NT2/D1 (cell line): ENCODE measurements at regions not wholly inside any gene's neighbourhood (a gene's known extent, or its start where the extent isn't known, plus 50 kb on each side); places are given as distances from the start of the nearest gene placed in this dataset.

ENCODE experiments used
- DNase-seq: peaks from one replicate; pipeline ENCODE4 v3.0.0-alpha.2; 2011; ENCODE audit warnings: low read depth, low spot score
- H3K27me3 ChIP-seq: 2 replicates; pipeline ENCODE4 v1.6.0; 2011; ENCODE audit warnings: mild to moderate bottlenecking; ENCODE audit not compliant: insufficient read length, insufficient read depth
- H3K36me3 ChIP-seq: 2 replicates; pipeline ENCODE4 v1.6.1; 2011; ENCODE audit warnings: mild to moderate bottlenecking, low read length, mixed read lengths; ENCODE audit not compliant: insufficient read depth, insufficient read length
- H3K4me1 ChIP-seq: 2 replicates; pipeline ENCODE4 v1.5.1; 2011; ENCODE audit not compliant: insufficient read depth, insufficient read length
- H3K4me3 ChIP-seq: 2 replicates; pipeline ENCODE4 v1.5.1; 2011; ENCODE audit warnings: low read depth; ENCODE audit not compliant: insufficient read length
- H3K9ac ChIP-seq: 2 replicates; pipeline ENCODE4 v1.6.0; 2011; ENCODE audit warnings: low read depth; ENCODE audit not compliant: insufficient read length
- H3K9me3 ChIP-seq: 2 replicates; pipeline ENCODE4 v1.5.1; 2011; ENCODE audit warnings: mild to moderate bottlenecking, low read length; ENCODE audit not compliant: insufficient read depth
- SUZ12 ChIP-seq: IDR thresholded peaks from 2 replicates; pipeline ENCODE4 v1.6.1; 2011; ENCODE audit not compliant: insufficient read length, insufficient read depth; ENCODE audit errors: extremely low read depth
- YY1 ChIP-seq: IDR thresholded peaks from 2 replicates; pipeline ENCODE4 v1.6.1; 2011; ENCODE audit not compliant: insufficient read length, insufficient read depth
- ZNF274 ChIP-seq: IDR thresholded peaks from 2 replicates; pipeline ENCODE4 v1.6.1; 2011; ENCODE audit warnings: mild to moderate bottlenecking, low read depth, low read length

- TF ChIP-seq YY1 (no peak), SUZ12 (no peak), ZNF274 (no peak)
- Histone ChIP-seq H3K4me3 (no peak overlapping the region), H3K9me3 (no peaks in the 10 kb centered on the region), H3K4me1 (no peaks in the 10 kb centered on the region), H3K9ac (no peak overlapping the region), H3K36me3 (no peaks in the 10 kb centered on the region), H3K27me3 (no peaks in the 10 kb centered on the region)
- no peak for DNase-seq
Measured at GRCh38 chr10:62618576-62619412, 185.7 kb upstream of the ADO start.

DNA sequence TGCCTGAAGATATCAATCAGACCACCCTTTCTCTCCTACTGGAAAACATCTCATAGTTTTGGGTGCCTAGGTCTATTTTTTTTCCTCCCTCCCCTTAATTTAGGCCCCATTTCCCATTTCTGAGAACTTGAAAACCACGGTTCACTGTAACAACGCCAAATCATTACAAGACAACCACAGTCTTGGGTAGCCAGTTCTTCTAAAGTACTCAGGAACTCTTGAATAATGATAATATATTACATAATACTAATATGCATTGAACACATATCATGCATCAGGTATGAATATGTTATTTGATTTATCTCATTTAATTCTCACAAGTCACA, 185.1 kb upstream of the ADO start:
- Histone ChIP-seq H3K4me3 (no peak overlapping the region), H3K27me3 (no peaks in the 10 kb centered on the region), H3K9ac (no peak overlapping the region), H3K36me3 (no peaks in the 10 kb centered on the region), H3K4me1 (no peaks in the 10 kb centered on the region), H3K9me3 (no peaks in the 10 kb centered on the region)
- TF ChIP-seq ZNF274 (no peak), YY1 (no peak), SUZ12 (no peak)
- no peak for DNase-seq

DNA sequence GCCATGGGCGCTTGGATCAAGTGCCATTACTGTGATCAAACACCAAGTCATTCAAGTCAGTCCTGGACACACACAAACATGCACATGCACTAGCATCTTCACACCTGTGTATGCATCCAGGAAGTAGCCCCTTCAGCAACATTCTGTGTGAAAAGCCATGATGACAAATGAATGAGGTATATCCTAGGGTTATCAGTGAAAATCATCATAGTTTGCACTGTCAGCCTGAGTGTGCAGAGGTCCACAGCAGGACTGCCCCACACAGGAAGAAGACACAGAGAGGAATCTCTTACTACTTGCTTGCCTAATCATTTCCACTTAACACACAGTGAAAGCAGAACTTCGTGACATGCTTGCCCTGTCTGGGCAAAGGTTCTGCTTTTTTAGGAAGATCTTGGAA, 184.0 kb upstream of the ADO start:
- Histone ChIP-seq H3K27me3 (no peaks in the 10 kb centered on the region), H3K9ac (no peak overlapping the region), H3K4me3 (no peak overlapping the region), H3K9me3 (no peaks in the 10 kb centered on the region), H3K4me1 (no peaks in the 10 kb centered on the region), H3K36me3 (no peaks in the 10 kb centered on the region)
- no peak for DNase-seq
- TF ChIP-seq YY1: no peak
- TF ChIP-seq ZNF274: no peak
- TF ChIP-seq SUZ12: no peak

GRCh38 chr10:62623223-62623622, 181.3 kb upstream of the ADO start:
- TF ChIP-seq ZNF274 (no peak), YY1 (no peak), SUZ12 (no peak)
- H3K4me1 ChIP-seq: no peaks in the 10 kb centered on the region
- no peaks in the 10 kb centered on the region for H3K9me3 ChIP-seq
- no peak overlapping the region for H3K4me3 ChIP-seq
- H3K9ac ChIP-seq: no peak overlapping the region
- no peaks in the 10 kb centered on the region for H3K36me3 ChIP-seq
- no peaks in the 10 kb centered on the region for H3K27me3 ChIP-seq
- no peak for DNase-seq

DNA sequence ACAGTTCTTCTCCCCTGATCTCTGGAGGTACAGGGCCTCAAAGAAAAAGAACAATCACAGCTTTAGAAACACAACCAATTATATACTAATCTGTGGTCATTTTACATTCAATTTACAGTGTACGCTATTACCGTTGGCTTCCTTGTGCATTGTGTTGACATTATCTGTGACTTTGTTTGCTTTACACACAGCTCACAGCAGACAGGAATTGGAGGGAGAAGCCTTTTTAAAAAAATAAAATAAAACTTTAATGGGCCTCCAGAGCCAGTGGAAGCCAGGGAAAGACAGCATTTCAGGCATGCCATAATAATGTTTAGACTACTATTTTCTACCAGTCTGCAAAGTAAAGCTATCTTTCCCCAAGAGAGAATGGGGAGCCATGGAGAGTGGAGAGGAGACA, 179.0 kb upstream of the ADO start:
- Histone ChIP-seq H3K4me3 (no peak overlapping the region), H3K9ac (no peak overlapping the region), H3K27me3 (no peaks in the 10 kb centered on the region), H3K4me1 (no peaks in the 10 kb centered on the region), H3K9me3 (no peaks in the 10 kb centered on the region), H3K36me3 (no peaks in the 10 kb centered on the region)
- TF ChIP-seq YY1 (no peak), ZNF274 (no peak), SUZ12 (no peak)
- no peak for DNase-seq

DNA sequence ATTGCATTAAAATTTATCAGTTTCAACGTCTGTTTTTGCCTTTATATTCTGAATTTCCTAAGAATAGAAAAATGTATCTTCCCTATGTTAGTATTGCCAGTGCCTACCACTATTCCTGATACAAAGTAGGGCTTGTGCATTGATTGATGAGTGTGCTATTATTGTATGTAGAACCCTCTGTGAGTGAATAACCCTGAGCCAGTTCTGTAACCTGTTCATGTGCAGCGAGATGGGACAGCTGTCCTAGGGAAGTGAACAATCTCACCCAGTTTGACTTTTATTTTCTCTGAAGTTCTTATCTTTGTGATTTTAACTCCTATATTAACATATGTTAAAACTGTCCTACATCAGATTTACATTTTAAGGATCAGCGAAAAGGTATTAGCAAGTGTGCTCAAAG, 178.4 kb upstream of the ADO start:
- Histone ChIP-seq H3K4me3 (no peak overlapping the region), H3K36me3 (no peaks in the 10 kb centered on the region), H3K4me1 (no peaks in the 10 kb centered on the region), H3K9ac (no peak overlapping the region), H3K27me3 (no peaks in the 10 kb centered on the region), H3K9me3 (no peaks in the 10 kb centered on the region)
- no peak for DNase-seq
- TF ChIP-seq ZNF274: no peak

GRCh38 chr10:62626817-62627216, 177.7 kb upstream of the ADO start:
- Histone ChIP-seq H3K36me3 (no peaks in the 10 kb centered on the region), H3K27me3 (no peaks in the 10 kb centered on the region), H3K9me3 (no peaks in the 10 kb centered on the region), H3K9ac (no peak overlapping the region), H3K4me3 (no peak overlapping the region), H3K4me1 (no peaks in the 10 kb centered on the region)
- DNase-seq: no peak
- TF ChIP-seq YY1 (no peak), SUZ12 (no peak), ZNF274 (no peak)

GRCh38 chr10:62627983-62628382, 176.5 kb upstream of the ADO start:
- no peak overlapping the region for H3K9ac ChIP-seq
- no peaks in the 10 kb centered on the region for H3K36me3 ChIP-seq
- H3K27me3 ChIP-seq: no peaks in the 10 kb centered on the region
- H3K4me1 ChIP-seq: no peaks in the 10 kb centered on the region
- DNase-seq: no peak
- H3K9me3 ChIP-seq: no peaks in the 10 kb centered on the region
- no peak overlapping the region for H3K4me3 ChIP-seq
- TF ChIP-seq ZNF274: no peak
- TF ChIP-seq YY1: no peak
- TF ChIP-seq SUZ12: no peak
